ENCODE measurements at regions not wholly inside any gene's neighbourhood (a gene's known extent, or its start where the extent isn't known, plus 50 kb on each side); places are given as distances from the start of the nearest gene placed in this dataset.

- TF ChIP-seq, protein P1, sequence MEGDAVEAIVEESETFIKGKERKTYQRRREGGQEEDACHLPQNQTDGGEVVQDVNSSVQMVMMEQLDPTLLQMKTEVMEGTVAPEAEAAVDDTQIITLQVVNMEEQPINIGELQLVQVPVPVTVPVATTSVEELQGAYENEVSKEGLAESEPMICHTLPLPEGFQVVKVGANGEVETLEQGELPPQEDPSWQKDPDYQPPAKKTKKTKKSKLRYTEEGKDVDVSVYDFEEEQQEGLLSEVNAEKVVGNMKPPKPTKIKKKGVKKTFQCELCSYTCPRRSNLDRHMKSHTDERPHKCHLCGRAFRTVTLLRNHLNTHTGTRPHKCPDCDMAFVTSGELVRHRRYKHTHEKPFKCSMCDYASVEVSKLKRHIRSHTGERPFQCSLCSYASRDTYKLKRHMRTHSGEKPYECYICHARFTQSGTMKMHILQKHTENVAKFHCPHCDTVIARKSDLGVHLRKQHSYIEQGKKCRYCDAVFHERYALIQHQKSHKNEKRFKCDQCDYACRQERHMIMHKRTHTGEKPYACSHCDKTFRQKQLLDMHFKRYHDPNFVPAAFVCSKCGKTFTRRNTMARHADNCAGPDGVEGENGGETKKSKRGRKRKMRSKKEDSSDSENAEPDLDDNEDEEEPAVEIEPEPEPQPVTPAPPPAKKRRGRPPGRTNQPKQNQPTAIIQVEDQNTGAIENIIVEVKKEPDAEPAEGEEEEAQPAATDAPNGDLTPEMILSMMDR (IDR thresholded peaks at IDR 0.05), result no peak
- no peak for TF ChIP-seq POLR2A (IDR thresholded peaks at IDR 0.05)
- no peak for TF ChIP-seq POLR2AphosphoS5 (IDR thresholded peaks at IDR 0.05)
- TF ChIP-seq EP300 (IDR thresholded peaks at IDR 0.05; ENCODE audit: low read depth), result no peak
These were observed 49.9 kb upstream of the TEX13D start for GRCh38 chrX:124282580-124282979.
